D341Med (cell line): ENCODE measurements at regions not wholly inside any gene's neighbourhood (a gene's known extent, or its start where the extent isn't known, plus 50 kb on each side); places are given as distances from the start of the nearest gene placed in this dataset.
"Not testable (repeated sequence)": the region's sequence is repeated elsewhere in the genome, so short reads cannot be mapped to it uniquely, and the experiment has no call there.

Source experiments
- DNase-seq: peaks from one replicate; pipeline ENCODE4 v3.0.0; 2012; ENCODE audit warnings: low spot score

DNA sequence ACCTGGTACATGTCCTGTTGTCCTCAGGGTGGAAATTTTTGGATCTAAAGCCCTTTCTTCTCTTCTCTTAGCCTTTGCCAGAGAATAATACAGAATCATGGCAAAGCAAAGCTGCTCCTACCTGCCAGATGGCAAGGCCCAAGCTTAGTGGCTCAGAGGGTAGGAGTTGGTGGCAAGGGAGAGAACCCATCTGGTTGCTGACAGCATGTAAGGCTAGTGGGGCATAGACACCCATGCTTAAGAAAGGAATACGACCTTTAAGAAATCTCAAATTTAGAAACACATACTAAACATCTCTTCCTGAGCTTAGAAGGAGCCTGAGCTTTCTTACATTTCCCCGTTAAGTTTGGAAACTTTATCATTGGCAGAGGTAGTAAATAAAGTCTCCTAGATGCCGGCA lies 395.0 kb upstream of the SOX9 start:
- DNase-seq, result no peak

DNA sequence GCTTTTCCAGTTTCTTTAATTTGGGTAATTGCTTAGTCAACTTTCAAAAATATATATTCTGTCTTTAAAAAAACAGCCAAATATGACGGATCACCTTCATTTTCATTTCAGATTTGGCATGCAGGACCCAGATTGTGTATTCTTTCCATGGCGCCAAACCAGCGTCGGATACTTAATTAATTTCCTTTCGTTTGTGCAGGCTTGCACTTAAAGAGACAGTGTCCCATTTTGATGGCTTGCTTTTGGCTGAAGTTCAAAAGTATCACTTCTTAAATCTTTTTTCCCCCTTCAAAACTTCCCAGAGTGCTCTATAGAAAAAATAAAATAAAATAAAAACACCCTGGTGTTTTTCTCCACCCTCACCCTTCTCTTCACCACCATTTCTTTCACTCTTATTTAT lies 394.5 kb upstream of the SOX9 start:
- no peak for DNase-seq

GRCh38 chr17:71727292-71727691 lies 393.5 kb upstream of the SOX9 start:
- DNase-seq, result no peak

DNA sequence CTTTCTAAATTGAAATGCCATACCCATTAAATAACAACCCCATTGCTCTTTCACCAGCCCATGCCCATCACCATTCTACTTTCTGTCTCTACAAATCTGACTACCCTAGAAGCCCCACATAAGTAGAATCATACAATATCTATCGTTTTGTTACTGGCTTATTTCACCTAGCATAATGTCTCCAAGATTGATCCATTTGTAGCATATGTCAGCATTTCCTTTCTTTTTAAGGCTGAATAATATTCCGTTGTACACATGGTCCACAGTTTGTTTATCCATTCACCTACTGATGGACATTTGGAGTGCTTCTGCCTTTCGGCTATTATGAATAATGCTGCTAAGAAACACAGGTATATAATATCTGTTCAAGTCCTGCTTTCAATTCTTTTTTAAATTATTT lies 393.1 kb upstream of the SOX9 start:
- no peak for DNase-seq

DNA sequence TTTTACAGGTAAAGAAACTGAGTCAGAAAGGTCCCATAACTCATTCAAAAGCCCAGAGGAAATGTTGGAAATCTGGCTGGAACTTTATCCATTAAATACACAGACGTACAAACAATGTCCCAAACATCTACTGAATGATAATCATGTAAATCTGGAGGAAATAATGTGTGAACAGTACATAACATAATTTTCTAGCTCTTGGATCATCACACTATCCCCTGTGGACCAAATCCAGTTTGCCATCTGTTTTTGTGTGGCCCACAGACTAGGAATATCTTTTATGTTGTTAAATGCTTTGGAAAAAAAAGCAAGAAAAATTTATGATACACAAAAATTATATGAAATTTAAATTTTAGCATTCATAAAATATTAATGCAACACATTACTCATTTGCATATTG lies 389.9 kb upstream of the SOX9 start:
- DNase-seq, result no peak

GRCh38 chr17:71735893-71736292 lies 384.9 kb upstream of the SOX9 start:
- no peak for DNase-seq

GRCh38 chr17:71740866-71741265 lies 380.0 kb upstream of the SOX9 start:
- no peak for DNase-seq

DNA sequence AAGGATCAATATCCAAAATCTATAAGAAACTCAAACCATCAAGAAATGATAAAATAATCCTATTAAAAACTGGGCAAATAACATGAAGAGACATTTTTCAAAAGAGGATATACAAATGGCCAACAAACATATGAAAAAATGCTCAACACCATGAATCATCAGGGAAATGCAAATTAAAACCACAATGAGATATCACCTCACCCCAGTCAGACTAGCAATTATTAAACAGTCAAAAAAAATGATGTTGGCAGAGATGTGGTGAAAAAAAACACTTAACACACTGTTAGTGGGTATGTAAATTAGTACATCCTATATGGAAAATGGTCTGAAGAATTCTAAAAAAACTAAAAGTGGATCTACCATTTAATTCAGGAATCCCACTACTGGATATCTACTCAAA lies 379.0 kb upstream of the SOX9 start:
- DNase-seq, result no peak

GRCh38 chr17:71748872-71749271 lies 371.9 kb upstream of the SOX9 start:
- no peak for DNase-seq

- no peak for DNase-seq
These were observed 367.8 kb upstream of the SOX9 start for GRCh38 chr17:71753070-71753469.

GRCh38 chr17:71757156-71757555 lies 363.7 kb upstream of the SOX9 start:
- no peak for DNase-seq

GRCh38 chr17:71757956-71758355 lies 362.9 kb upstream of the SOX9 start:
- DNase-seq, result no peak

- DNase-seq, result no peak
These were observed 361.3 kb upstream of the SOX9 start for GRCh38 chr17:71759422-71760060.

DNA sequence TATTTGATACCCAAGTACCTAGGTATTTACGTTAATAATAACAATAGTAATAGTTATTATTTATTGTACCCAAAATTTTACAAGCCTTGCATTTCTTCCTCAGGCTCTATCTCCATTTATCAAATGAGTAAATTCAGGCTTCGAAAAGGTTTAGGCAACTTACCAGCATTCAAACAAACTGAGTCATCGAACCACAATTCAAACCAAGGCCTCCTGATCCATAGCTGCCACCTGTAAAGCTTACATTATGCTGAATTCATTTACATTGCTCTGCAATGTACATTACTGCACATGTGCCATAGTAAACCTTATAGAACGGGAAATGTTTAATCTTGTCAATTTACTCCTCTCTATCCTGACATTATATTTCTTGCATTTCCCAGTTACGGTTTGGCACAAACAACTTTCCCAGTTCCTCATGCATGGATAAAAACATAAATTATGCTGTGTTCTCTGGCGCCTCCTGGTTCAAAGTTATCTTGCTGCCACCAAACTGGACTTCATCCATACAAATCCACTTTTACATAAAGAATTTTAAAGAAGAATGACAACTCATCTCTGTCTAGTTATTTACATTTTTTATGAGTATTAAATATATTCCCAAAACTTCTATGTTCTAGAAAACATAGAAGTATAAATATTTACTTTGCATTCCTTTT lies 360.6 kb upstream of the SOX9 start:
- no peak for DNase-seq

GRCh38 chr17:71762526-71762925 lies 358.3 kb upstream of the SOX9 start:
- DNase-seq, result no peak

GRCh38 chr17:71764505-71764904 lies 356.3 kb upstream of the SOX9 start:
- DNase-seq, result peak; percentile 62

DNA sequence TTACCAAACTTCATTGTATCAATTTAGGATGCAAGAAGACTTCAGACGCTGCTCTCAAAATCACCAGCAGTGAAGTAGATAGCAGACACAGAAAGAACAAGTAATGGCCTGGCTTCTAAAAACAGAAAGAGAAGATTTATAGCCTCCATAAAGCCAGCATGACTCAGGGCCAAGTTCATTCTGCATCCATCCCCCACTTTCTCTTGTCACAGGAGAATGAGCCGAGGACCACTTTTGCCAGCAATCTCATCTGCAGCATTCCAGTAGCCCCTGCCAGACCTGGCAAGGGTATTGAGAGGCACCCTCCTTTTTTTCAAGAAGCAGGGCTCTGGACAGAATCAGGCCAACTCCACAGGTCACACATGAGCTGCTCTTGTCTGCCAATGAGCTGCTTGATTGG lies 355.4 kb upstream of the SOX9 start:
- DNase-seq, result no peak

DNA sequence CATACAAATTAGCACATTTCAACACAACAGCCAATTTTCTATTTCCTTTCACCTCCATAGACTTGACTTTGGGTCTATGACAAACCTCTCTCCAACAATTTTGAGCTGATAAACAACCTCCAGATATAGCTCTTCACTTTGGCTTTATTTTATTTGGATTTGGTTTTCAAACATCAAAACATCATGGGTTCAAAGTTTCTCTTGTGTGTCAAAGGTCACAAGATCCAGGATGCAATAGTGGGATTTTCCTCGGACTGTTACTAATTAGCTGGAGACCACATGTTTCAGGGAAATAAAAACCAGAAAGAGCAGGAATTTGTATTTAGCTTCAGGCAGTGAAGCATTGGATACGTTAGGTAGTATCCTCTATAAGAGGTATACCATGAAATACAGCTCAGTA lies 351.0 kb upstream of the SOX9 start:
- no peak for DNase-seq

DNA sequence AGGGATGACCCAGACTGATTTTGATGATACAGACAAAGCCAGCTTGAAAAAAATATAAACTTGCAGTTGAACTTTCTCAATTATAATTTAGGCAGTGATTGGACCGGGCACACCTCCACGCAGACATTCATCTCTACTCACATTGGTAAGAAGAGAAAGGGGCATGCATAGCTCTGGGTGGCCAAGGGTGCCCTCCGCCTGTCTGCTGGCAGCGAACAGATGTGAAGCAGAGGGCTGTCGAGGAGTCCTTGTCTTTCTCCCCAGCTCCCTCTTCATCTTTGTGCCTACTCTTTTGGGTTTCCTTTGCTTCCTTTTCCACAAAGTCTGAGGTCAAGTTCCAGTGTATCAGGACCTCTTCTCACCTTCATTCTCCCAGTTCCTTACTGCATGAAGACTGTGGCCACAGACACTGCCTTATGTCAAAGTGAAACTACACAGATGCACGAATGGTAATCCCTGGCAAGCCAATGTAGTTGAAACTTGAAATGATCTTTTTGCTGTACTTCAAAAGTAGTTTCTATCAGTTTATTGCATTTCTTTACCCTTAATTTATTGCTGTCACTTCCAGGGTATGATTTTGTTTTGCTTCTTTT lies 343.7 kb upstream of the SOX9 start:
- DNase-seq, result no peak

- no peak for DNase-seq
These were observed 341.3 kb upstream of the SOX9 start for GRCh38 chr17:71779482-71779881.

GRCh38 chr17:71780596-71780995 lies 340.2 kb upstream of the SOX9 start:
- DNase-seq, result no peak

DNA sequence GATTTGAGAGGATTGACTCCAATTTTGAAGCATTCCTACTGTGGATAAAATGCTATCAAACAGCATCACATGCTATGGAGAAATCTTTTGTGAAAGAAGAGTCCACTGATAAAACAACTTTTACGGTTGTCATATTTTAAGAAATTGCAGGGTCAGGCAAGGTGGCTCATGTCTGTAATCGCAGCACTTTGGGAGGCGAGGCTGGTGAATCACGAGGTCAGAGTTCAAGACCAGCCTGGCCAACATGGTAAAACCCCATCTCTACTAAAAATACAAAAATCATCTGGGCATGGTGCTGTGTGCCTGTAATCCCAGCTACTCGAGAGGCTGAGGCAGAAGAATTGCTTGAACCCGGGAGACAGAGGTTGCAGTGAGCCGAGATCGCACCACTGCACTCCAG lies 338.8 kb upstream of the SOX9 start:
- not testable (repeated sequence) for DNase-seq

GRCh38 chr17:71790791-71791190 lies 330.0 kb upstream of the SOX9 start:
- DNase-seq, result no peak

DNA sequence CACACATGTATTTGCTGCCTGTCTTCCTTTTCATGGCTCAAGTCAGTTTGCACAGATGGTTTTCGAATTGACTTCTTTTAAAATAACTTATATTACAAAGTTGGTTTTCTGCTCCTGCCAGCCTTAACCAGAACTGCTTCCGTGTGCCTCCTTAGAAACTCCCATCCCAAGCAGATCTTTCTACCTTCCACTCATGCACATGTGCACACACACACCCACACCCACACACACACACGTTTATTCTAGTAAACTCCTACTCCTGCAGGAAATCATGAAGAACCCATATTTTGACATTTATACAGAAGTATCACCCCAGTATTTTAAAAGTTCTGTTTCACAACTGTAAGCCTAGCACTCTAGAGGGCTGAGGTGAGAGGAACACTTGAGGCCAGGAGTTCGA lies 329.5 kb upstream of the SOX9 start:
- no peak for DNase-seq
